ENCODE measurements at regions not wholly inside any gene's neighbourhood (a gene's known extent, or its start where the extent isn't known, plus 50 kb on each side); places are given as distances from the start of the nearest gene placed in this dataset.

GRCh38 chr5:24281818-24282217 is 363.0 kb downstream of the CDH10 start:
- no peaks in the 10 kb centered on the region for H3K9me3 ChIP-seq (replicated peaks; ENCODE audit: control insufficient read depth, insufficient read depth, low read length)
- CTCF ChIA-PET = interaction anchor here (0.5 kb wide), 1 partner anchor 64 kb away, joined by 3 read pairs; no protein-coding TSS in a partner anchor
- H3K27ac ChIP-seq (ENCODE audit: control insufficient read depth, insufficient read depth) = no peak overlapping the region
- H4K20me1 ChIP-seq (ENCODE audit: control insufficient read depth, insufficient read depth) = no peaks in the 10 kb centered on the region
- H3K4me3 ChIP-seq = no peak overlapping the region
- H3K79me2 ChIP-seq (ENCODE audit: control insufficient read depth, insufficient read depth, low read length) = no peaks in the 10 kb centered on the region
- no peak overlapping the region for H3K9ac ChIP-seq (ENCODE audit: control insufficient read depth, insufficient read depth, low read length)
- no peak for ATAC-seq
- intact Hi-C loops (cut with micrococcal nuclease; ENCODE audit: unreplicated experiment) (no loop called here), in situ Hi-C loops (cut with MboI) (no loop called here)
- no peaks in the 10 kb centered on the region for H3K4me1 ChIP-seq (ENCODE audit: control insufficient read depth, insufficient read depth, low read length)
- H3K4me2 ChIP-seq (ENCODE audit: control insufficient read depth, insufficient read depth) = no peak overlapping the region
- no peaks in the 10 kb centered on the region for H3K27me3 ChIP-seq (replicated peaks in 1 of 2; ENCODE audit: control insufficient read depth in 2 of 2, insufficient read depth in 2 of 2, low read length in 1 of 2)
- no peak for DNase-seq (ENCODE audit: low read depth, low spot score)
- POLR2A ChIA-PET = no interaction called here
- no TSS peak for BruUV-seq (replicated peaks)
- RAD21 ChIA-PET (ENCODE audit: unreplicated experiment) = no interaction called here
- H3K36me3 ChIP-seq (ENCODE audit: control insufficient read depth in 2 of 2, insufficient read depth in 2 of 2, low read length in 1 of 2) = no peaks in the 10 kb centered on the region
- TF ChIP-seq E4F1 (IDR thresholded peaks at IDR 0.05; ENCODE audit: borderline replicate concordance, partially characterized antibody) (no peak), YY1 (IDR thresholded peaks at IDR 0.05; ENCODE audit: low read depth, low read length) (no peak), NR2C2 (IDR thresholded peaks at IDR 0.05; ENCODE audit: borderline replicate concordance, control insufficient read depth, insufficient read length, low read depth) (no peak), WRNIP1 (IDR thresholded peaks at IDR 0.05; ENCODE audit: borderline replicate concordance, low read depth, low read length) (no peak), KDM1A (IDR thresholded peaks at IDR 0.05; ENCODE audit: borderline replicate concordance) (no peak)
- WGBS (ENCODE audit: insufficient coverage, insufficient replicate concordance, low lambda C conversion rate, missing lambda C conversion rate) = 4% methylated on average over 1 of the region's 1 CpG
- no peak overlapping the region for H2AFZ ChIP-seq (ENCODE audit: control insufficient read depth, low read depth, low read length)
- FAIRE-seq = no peak
- SMC1A ChIA-PET (ENCODE audit: uncharacterized antibody, unreplicated experiment) = no interaction called here

Measured in GM12878 (cell line).